ENCODE measurements at regions not wholly inside any gene's neighbourhood (a gene's known extent, or its start where the extent isn't known, plus 50 kb on each side); places are given as distances from the start of the nearest gene placed in this dataset.

DNA sequence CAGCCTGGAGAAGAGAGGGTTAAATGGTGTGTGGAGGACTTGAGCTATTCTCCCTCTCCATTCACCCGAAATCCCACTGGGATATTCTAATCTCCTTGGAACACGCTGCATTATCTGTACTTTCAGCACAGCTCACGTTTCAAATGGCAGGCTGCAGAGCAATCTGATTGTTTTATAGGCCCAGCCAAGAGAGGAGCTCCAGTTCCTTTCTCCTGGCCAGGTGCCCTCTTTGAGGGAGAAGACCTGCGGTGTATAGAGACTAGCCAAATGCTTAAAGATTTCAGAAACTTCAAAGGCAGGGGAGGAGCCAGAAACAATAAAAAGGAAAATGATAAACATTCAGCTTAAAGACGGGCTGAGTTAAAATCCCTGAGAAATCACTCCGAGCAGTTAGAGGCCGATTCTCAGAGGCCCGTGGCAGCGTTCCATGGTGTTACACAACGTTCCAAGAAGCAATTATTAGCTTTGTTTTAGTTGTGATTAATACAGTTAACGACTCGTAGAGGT, 564.0 kb upstream of the KLF4 start (continued):
- TF ChIP-seq, protein P1, sequence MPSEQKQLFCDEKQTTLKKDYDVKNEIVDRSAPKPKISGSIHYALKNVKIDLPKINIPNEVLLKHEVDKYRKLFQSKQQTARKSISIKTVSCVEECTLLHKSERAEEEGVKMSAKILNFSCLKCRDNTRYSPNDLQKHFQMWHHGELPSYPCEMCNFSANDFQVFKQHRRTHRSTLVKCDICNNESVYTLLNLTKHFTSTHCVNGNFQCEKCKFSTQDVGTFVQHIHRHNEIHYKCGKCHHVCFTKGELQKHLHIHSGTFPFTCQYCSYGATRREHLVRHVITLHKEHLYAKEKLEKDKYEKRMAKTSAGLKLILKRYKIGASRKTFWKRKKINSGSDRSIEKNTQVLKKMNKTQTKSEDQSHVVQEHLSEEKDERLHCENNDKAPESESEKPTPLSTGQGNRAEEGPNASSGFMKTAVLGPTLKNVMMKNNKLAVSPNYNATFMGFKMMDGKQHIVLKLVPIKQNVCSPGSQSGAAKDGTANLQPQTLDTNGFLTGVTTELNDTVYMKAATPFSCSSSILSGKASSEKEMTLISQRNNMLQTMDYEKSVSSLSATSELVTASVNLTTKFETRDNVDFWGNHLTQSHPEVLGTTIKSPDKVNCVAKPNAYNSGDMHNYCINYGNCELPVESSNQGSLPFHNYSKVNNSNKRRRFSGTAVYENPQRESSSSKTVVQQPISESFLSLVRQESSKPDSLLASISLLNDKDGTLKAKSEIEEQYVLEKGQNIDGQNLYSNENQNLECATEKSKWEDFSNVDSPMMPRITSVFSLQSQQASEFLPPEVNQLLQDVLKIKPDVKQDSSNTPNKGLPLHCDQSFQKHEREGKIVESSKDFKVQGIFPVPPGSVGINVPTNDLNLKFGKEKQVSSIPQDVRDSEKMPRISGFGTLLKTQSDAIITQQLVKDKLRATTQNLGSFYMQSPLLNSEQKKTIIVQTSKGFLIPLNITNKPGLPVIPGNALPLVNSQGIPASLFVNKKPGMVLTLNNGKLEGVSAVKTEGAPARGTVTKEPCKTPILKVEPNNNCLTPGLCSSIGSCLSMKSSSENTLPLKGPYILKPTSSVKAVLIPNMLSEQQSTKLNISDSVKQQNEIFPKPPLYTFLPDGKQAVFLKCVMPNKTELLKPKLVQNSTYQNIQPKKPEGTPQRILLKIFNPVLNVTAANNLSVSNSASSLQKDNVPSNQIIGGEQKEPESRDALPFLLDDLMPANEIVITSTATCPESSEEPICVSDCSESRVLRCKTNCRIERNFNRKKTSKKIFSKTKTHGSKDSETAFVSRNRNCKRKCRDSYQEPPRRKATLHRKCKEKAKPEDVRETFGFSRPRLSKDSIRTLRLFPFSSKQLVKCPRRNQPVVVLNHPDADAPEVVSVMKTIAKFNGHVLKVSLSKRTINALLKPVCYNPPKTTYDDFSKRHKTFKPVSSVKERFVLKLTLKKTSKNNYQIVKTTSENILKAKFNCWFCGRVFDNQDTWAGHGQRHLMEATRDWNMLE (tag by site-specific recombination; conservative IDR thresholded peaks at IDR 0.05; ENCODE audit: low read depth): peak; percentile 47; the same call in 1 of the 2 replicates
- peak; percentile 32; the same call in 1 of the 2 replicates for TF ChIP-seq ZBTB17 (tag by site-specific recombination; IDR thresholded peaks at IDR 0.05)
- TF ChIP-seq ZNF394 (tag by site-specific recombination; IDR thresholded peaks at IDR 0.05; ENCODE audit: borderline replicate concordance): peak; percentile 51; the same call in 1 of the 2 replicates
- peak; percentile 22; the same call in 1 of the 2 replicates for TF ChIP-seq ZNF366 (tag by site-specific recombination; conservative IDR thresholded peaks at IDR 0.05)
- no peak for TF ChIP-seq ZSCAN16 (tag by site-specific recombination; IDR thresholded peaks at IDR 0.05)

DNA sequence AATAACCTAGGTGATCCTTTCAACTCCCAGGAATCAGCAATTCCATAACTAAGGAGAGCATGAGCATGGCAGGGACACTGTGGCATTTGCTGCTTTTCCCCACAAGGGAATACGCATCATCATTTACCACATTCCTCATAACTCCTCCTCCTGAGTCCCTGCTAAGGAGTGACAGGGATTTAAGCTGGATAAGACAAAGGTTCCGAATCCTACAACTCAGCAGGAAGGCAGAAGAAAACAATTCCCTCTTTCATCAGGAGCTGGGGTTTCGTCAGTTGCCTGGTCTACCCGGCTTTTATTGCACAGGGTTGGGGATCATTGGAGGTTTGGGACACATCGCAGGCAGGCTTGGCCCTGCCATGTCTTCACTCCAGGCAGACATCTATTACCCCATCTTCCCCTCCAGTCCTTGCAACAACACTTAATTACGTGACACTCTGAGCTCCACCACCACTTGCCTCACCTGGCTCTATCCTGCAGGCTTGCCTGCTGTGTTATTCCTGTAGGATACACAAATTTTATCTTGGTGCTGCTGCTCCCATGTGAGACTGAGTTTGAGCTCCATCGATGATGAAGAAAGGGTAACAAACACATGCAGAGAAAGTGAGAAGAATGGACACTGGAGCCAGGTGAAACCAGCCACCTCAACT, 563.0 kb upstream of the KLF4 start:
- H3K4me1 ChIP-seq (ENCODE audit: control insufficient read depth, insufficient read depth, low read length): 0 out of 2 replicates have a peak, but pooled peaks cover 3% of the 10 kb centered on the region
- CTCF ChIA-PET: interaction anchor here (0.6 kb wide), 3 partner anchors 43 to 499 kb away, joined by 3 to 4 read pairs (median 3); no protein-coding TSS in a partner anchor

More for the DNA sequence above, 563.0 kb upstream of the KLF4 start:
- Histone ChIP-seq H3K36me3 (ENCODE audit: control insufficient read depth in 2 of 2, insufficient read depth in 1 of 2, low read length in 2 of 2) (no peaks in the 10 kb centered on the region), H3K9me3 (ENCODE audit: control insufficient read depth, insufficient read depth, low read depth, low read length) (no peaks in the 10 kb centered on the region), H3K27ac (ENCODE audit: extremely low read depth, low read depth, low read length) (no peak overlapping the region), H3K4me3 (ENCODE audit: low read depth, low read length) (no peak overlapping the region)
- POLR2A ChIA-PET: no interaction called here
- TF ChIP-seq ZNF214 (tag by site-specific recombination; IDR thresholded peaks at IDR 0.05; ENCODE audit: borderline replicate concordance): no peak
- TF ChIP-seq ZNF248 (tag by site-specific recombination; IDR thresholded peaks at IDR 0.05): no peak
- TF ChIP-seq, protein P2, sequence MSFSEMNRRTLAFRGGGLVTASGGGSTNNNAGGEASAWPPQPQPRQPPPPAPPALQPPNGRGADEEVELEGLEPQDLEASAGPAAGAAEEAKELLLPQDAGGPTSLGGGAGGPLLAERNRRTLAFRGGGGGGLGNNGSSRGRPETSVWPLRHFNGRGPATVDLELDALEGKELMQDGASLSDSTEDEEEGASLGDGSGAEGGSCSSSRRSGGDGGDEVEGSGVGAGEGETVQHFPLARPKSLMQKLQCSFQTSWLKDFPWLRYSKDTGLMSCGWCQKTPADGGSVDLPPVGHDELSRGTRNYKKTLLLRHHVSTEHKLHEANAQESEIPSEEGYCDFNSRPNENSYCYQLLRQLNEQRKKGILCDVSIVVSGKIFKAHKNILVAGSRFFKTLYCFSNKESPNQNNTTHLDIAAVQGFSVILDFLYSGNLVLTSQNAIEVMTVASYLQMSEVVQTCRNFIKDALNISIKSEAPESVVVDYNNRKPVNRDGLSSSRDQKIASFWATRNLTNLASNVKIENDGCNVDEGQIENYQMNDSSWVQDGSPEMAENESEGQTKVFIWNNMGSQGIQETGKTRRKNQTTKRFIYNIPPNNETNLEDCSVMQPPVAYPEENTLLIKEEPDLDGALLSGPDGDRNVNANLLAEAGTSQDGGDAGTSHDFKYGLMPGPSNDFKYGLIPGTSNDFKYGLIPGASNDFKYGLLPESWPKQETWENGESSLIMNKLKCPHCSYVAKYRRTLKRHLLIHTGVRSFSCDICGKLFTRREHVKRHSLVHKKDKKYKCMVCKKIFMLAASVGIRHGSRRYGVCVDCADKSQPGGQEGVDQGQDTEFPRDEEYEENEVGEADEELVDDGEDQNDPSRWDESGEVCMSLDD (tag by site-specific recombination; IDR thresholded peaks at IDR 0.05): no peak
- no peak for TF ChIP-seq FEZF1 (tag by site-specific recombination; IDR thresholded peaks at IDR 0.05)
- no peak for TF ChIP-seq ZNF654 (tag by site-specific recombination; IDR thresholded peaks at IDR 0.05; ENCODE audit: low read depth)
- no peak for TF ChIP-seq EGR2 (tag by site-specific recombination; IDR thresholded peaks at IDR 0.05; ENCODE audit: low read depth)
- TF ChIP-seq, protein P3, sequence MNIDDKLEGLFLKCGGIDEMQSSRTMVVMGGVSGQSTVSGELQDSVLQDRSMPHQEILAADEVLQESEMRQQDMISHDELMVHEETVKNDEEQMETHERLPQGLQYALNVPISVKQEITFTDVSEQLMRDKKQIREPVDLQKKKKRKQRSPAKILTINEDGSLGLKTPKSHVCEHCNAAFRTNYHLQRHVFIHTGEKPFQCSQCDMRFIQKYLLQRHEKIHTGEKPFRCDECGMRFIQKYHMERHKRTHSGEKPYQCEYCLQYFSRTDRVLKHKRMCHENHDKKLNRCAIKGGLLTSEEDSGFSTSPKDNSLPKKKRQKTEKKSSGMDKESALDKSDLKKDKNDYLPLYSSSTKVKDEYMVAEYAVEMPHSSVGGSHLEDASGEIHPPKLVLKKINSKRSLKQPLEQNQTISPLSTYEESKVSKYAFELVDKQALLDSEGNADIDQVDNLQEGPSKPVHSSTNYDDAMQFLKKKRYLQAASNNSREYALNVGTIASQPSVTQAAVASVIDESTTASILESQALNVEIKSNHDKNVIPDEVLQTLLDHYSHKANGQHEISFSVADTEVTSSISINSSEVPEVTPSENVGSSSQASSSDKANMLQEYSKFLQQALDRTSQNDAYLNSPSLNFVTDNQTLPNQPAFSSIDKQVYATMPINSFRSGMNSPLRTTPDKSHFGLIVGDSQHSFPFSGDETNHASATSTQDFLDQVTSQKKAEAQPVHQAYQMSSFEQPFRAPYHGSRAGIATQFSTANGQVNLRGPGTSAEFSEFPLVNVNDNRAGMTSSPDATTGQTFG (tag by site-specific recombination; IDR thresholded peaks at IDR 0.05; ENCODE audit: borderline replicate concordance): no peak
- no peak for TF ChIP-seq ZNF776 (tag by site-specific recombination; IDR thresholded peaks at IDR 0.05; ENCODE audit: borderline replicate concordance)
- TF ChIP-seq ZNF354C (tag by site-specific recombination; IDR thresholded peaks at IDR 0.05; ENCODE audit: borderline replicate concordance, low read depth): no peak
- no peak for TF ChIP-seq ZNF529 (tag by site-specific recombination; IDR thresholded peaks at IDR 0.05; ENCODE audit: insufficient replicate concordance)
- no peak for TF ChIP-seq ZNF701 (tag by site-specific recombination; IDR thresholded peaks at IDR 0.05)
- no peak for TF ChIP-seq ZNF747 (tag by site-specific recombination; IDR thresholded peaks at IDR 0.05)
- TF ChIP-seq ZFP69B (tag by site-specific recombination; IDR thresholded peaks at IDR 0.05): no peak
- no peak for TF ChIP-seq ZNF791 (tag by site-specific recombination; IDR thresholded peaks at IDR 0.05)
- TF ChIP-seq, protein P4, sequence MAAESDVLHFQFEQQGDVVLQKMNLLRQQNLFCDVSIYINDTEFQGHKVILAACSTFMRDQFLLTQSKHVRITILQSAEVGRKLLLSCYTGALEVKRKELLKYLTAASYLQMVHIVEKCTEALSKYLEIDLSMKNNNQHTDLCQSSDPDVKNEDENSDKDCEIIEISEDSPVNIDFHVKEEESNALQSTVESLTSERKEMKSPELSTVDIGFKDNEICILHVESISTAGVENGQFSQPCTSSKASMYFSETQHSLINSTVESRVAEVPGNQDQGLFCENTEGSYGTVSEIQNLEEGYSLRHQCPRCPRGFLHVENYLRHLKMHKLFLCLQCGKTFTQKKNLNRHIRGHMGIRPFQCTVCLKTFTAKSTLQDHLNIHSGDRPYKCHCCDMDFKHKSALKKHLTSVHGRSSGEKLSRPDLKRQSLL (tag by site-specific recombination; IDR thresholded peaks at IDR 0.05): no peak
- TF ChIP-seq, protein P5, sequence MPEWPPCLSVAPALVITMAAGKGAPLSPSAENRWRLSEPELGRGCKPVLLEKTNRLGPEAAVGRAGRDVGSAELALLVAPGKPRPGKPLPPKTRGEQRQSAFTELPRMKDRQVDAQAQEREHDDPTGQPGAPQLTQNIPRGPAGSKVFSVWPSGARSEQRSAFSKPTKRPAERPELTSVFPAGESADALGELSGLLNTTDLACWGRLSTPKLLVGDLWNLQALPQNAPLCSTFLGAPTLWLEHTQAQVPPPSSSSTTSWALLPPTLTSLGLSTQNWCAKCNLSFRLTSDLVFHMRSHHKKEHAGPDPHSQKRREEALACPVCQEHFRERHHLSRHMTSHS (tag by site-specific recombination; IDR thresholded peaks at IDR 0.05): no peak
- no peak for TF ChIP-seq ZNF48 (tag by site-specific recombination; IDR thresholded peaks at IDR 0.05)
- TF ChIP-seq ZIC2 (tag by site-specific recombination; IDR thresholded peaks at IDR 0.05): no peak
- no peak for TF ChIP-seq ZBTB21 (tag by site-specific recombination; IDR thresholded peaks at IDR 0.05)
